GM10248 (cell line): ENCODE measurements at regions not wholly inside any gene's neighbourhood (a gene's known extent, or its start where the extent isn't known, plus 50 kb on each side); places are given as distances from the start of the nearest gene placed in this dataset.

Source experiments
- CTCF ChIA-PET: fragments of 300-600 bp; sonication (Branson Sonifier 250); formaldehyde crosslinking; extraction: SDS; loops from one replicate; lab custom pipeline; 2021; ENCODE audit warnings: antibody characterized with exemption; lab: Yijun Ruan, JAX
- POLR2A ChIA-PET: fragments of 350-650 bp; sonication (Branson Sonifier 250); formaldehyde crosslinking; extraction: SDS; loops from one replicate; lab custom pipeline; 2020; ENCODE audit warnings: antibody characterized with exemption; lab: Yijun Ruan, JAX
- DNase-seq: peaks from one replicate; pipeline ENCODE4 v3.0.0; 2012; ENCODE audit errors: extremely low spot score
- TF ChIP-seq, protein P1 (sequence below): IDR thresholded peaks from 2 replicates; pipeline ENCODE4 v1.5.1; 2012; ENCODE audit warnings: mild to moderate bottlenecking, low read depth; ENCODE audit errors: extremely low read depth, missing control alignments, control extremely low read depth

DNA sequence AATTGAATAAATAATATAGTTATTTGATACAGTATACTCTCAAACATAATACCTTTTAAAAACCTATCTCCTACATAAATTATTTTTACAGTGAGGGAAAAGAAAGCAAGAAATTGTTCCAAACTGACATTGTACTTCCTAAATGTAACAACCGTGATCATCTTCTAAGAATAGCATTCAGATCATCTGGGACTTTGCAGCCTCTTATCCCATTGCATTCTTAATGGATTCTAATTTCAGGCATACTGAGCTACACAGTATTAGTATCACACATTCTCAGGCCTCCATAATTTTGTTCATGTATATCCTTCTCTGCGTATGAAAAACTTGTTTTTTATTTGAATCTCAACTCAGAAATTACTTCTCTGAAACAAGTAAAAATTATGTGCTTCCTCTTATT lies 1134.7 kb upstream of the CDH2 start:
- POLR2A ChIA-PET = no interaction called here
- CTCF ChIA-PET = no interaction called here
- TF ChIP-seq, protein P1, sequence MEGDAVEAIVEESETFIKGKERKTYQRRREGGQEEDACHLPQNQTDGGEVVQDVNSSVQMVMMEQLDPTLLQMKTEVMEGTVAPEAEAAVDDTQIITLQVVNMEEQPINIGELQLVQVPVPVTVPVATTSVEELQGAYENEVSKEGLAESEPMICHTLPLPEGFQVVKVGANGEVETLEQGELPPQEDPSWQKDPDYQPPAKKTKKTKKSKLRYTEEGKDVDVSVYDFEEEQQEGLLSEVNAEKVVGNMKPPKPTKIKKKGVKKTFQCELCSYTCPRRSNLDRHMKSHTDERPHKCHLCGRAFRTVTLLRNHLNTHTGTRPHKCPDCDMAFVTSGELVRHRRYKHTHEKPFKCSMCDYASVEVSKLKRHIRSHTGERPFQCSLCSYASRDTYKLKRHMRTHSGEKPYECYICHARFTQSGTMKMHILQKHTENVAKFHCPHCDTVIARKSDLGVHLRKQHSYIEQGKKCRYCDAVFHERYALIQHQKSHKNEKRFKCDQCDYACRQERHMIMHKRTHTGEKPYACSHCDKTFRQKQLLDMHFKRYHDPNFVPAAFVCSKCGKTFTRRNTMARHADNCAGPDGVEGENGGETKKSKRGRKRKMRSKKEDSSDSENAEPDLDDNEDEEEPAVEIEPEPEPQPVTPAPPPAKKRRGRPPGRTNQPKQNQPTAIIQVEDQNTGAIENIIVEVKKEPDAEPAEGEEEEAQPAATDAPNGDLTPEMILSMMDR = no peak

DNA sequence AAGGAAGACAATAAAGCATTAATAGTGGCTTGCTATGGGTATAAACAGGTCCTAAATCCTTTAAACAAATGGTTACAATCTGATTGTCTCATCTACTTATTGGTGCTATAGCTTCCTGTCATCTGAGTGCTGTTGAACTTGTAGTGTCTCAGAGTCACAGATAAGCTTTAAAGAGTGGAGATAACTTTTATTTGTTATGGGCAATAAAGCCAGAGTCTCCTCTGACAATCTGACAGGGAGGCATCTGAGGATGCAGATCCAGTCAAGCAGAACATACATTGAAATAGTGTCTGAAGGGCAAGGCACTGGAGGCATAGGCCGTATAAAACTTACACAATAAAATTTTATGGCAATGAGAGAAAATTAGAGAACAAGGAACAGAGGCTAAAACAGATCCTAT lies 1132.4 kb upstream of the CDH2 start:
- DNase-seq = no peak
- ChIA-PET POLR2A (no interaction called here), CTCF (interaction anchor here (1.5 kb wide), 1 partner anchor 9 kb away, joined by 4 read pairs; no protein-coding TSS in a partner anchor)

More for the DNA sequence above, 1134.7 kb upstream of the CDH2 start:
- DNase-seq = no peak

DNA sequence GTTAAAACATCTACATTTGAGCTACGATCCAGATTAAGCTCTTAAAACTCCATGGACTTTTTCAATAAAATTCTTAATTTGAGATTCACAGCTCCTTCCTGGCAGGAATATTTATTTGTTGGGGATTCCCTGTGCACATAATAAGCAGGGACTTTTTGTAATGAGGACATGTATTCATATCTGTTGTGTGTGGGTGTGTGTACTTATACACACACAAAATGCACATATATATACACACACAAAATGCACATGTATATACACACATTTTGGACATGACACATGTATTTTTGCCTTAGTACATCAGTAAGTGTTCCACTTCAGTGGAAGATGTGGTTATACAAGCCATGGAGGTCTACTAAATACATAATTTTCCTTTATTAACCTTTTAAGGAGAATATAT lies 1131.1 kb upstream of the CDH2 start:
- CTCF ChIA-PET = no interaction called here

More for the DNA sequence above, 1132.4 kb upstream of the CDH2 start:
- TF ChIP-seq, protein P1 = no peak

DNA sequence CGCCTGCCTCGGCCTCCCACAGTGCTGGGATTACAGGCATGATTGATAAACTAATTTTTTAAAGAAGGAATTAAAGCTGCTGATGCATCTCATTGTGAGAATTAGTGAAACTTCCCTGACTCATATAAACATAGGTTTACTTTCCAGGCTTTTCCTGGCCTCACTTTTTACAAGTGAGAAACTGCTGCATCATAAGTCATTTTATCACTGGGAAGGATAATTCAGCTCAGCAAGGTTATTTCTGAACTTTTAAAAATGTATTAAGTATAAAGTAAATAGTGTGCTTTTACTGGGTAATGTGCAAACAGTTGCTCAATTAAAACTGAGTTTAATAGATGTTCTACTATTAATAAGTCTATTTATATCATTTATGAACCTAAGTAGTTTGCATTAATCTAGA lies 1130.3 kb upstream of the CDH2 start:
- CTCF ChIA-PET = no interaction called here
- POLR2A ChIA-PET = no interaction called here
- no peak for DNase-seq
- TF ChIP-seq, protein P1 = no peak

More for the DNA sequence above, 1131.1 kb upstream of the CDH2 start:
- TF ChIP-seq, protein P1 = no peak
- DNase-seq = no peak
- POLR2A ChIA-PET = no interaction called here

DNA sequence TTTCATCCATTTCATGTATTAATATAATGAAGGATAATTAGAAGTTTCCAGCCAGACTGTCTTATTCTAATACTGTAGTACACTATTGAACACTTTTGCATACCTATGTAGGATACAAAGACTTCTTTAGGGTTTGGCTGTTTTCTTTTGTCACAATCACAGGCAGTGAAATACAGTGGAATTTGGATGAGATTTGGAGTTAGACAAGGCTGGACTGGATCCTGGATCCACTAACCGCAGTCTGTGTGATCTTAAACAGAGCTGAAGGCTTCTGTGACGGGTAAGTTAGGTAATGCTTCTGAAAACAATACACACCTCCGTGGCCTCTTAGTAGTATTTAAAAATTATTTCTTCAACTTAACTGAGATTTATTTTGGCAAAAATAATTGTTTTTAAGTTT lies 1128.6 kb upstream of the CDH2 start:
- ChIA-PET POLR2A (no interaction called here), CTCF (no interaction called here)
- DNase-seq = no peak
- TF ChIP-seq, protein P1 = no peak

DNA sequence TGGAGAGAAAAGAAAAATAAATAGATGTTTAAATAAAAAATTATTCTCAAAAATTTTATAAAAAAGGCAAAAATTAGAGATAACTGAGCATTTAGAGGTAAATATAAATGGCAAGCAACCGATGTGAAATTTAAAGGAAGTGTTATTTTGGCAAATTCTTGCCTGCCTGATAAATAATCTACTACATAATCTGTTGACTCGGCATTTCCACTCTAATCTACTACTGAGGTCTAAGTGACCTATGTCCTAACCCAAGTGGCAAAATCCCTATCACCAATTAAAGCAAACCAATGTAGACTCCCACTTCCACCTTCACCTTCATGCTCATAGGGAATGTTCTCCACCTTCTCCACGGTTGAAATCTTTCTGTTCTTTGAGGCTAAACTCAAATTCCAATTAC lies 1124.1 kb upstream of the CDH2 start:
- ChIA-PET POLR2A (no interaction called here), CTCF (no interaction called here)
- no peak for DNase-seq
- TF ChIP-seq, protein P1 = no peak

DNA sequence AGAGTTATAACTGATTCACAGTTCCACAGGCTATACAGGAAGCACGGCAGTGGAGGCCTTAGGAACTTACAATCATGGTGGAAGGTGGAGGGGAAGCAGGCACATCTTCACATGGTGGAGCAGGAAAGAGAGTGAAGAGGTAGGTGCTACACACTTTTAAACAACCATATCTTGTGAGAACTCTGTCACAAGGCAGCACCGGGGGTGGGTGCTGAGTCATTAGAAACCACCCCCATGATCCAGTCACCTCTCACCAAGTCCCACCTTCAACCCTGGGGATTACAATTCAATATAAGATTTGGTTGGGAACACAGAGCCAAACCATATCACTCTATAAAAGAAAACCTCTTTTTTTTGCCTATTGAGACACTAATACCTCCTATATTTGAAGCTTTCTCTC lies 1108.5 kb upstream of the CDH2 start:
- POLR2A ChIA-PET = no interaction called here
- no peak for DNase-seq
- CTCF ChIA-PET = no interaction called here
- TF ChIP-seq, protein P1 = no peak
